ENCODE measurements at regions not wholly inside any gene's neighbourhood (a gene's known extent, or its start where the extent isn't known, plus 50 kb on each side); places are given as distances from the start of the nearest gene placed in this dataset.

- Histone ChIP-seq H2AFZ (ENCODE audit: low read depth, low read length) (no peak overlapping the region), H3K9me3 (ENCODE audit: low read length) (no peaks in the 10 kb centered on the region)
- TF ChIP-seq EZH2 (IDR thresholded peaks at IDR 0.05; ENCODE audit: borderline replicate concordance, insufficient read depth, low read length, poor library complexity, severe bottlenecking) (no peak), TAF1 (IDR thresholded peaks at IDR 0.05; ENCODE audit: low read depth) (no peak), RAD21 (conservative IDR thresholded peaks at IDR 0.05) (no peak), EP300 (conservative IDR thresholded peaks at IDR 0.05; ENCODE audit: poor library complexity, severe bottlenecking) (no peak), POLR2AphosphoS5 (IDR thresholded peaks at IDR 0.05) (no peak), SMC3 (conservative IDR thresholded peaks at IDR 0.05; ENCODE audit: poor library complexity) (no peak), CTCF (IDR thresholded peaks at IDR 0.05; ENCODE audit: poor library complexity, severe bottlenecking) (no peak), MXI1 (conservative IDR thresholded peaks at IDR 0.05; ENCODE audit: poor library complexity, severe bottlenecking) (no peak)
- TF ChIP-seq, protein P1, sequence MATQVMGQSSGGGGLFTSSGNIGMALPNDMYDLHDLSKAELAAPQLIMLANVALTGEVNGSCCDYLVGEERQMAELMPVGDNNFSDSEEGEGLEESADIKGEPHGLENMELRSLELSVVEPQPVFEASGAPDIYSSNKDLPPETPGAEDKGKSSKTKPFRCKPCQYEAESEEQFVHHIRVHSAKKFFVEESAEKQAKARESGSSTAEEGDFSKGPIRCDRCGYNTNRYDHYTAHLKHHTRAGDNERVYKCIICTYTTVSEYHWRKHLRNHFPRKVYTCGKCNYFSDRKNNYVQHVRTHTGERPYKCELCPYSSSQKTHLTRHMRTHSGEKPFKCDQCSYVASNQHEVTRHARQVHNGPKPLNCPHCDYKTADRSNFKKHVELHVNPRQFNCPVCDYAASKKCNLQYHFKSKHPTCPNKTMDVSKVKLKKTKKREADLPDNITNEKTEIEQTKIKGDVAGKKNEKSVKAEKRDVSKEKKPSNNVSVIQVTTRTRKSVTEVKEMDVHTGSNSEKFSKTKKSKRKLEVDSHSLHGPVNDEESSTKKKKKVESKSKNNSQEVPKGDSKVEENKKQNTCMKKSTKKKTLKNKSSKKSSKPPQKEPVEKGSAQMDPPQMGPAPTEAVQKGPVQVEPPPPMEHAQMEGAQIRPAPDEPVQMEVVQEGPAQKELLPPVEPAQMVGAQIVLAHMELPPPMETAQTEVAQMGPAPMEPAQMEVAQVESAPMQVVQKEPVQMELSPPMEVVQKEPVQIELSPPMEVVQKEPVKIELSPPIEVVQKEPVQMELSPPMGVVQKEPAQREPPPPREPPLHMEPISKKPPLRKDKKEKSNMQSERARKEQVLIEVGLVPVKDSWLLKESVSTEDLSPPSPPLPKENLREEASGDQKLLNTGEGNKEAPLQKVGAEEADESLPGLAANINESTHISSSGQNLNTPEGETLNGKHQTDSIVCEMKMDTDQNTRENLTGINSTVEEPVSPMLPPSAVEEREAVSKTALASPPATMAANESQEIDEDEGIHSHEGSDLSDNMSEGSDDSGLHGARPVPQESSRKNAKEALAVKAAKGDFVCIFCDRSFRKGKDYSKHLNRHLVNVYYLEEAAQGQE (IDR thresholded peaks at IDR 0.05; ENCODE audit: borderline replicate concordance) = no peak
Measured at GRCh38 chr7:3230908-3231307, 70.1 kb upstream of the SDK1 start.

GRCh38 chr7:3232228-3232627, 68.8 kb upstream of the SDK1 start:
- H3K4me3 ChIP-seq (ENCODE audit: low read length) = no peak overlapping the region
- H3K27me3 ChIP-seq (ENCODE audit: insufficient read depth, low read depth, low read length) = no peaks in the 10 kb centered on the region
- H3K79me2 ChIP-seq (replicated peaks; ENCODE audit: insufficient read depth, low read length) = no peaks in the 10 kb centered on the region
- H3K9ac ChIP-seq (ENCODE audit: low read length) = no peak overlapping the region
- no peak for TF ChIP-seq EZH2 (IDR thresholded peaks at IDR 0.05; ENCODE audit: borderline replicate concordance, insufficient read depth, low read length, poor library complexity, severe bottlenecking)
- no peak for TF ChIP-seq RAD21 (conservative IDR thresholded peaks at IDR 0.05)
- no peak for TF ChIP-seq MXI1 (conservative IDR thresholded peaks at IDR 0.05; ENCODE audit: poor library complexity, severe bottlenecking)
- TF ChIP-seq POLR2AphosphoS5 (IDR thresholded peaks at IDR 0.05) = no peak
- no peak for TF ChIP-seq TAF1 (IDR thresholded peaks at IDR 0.05; ENCODE audit: low read depth)
- no peak for TF ChIP-seq EP300 (conservative IDR thresholded peaks at IDR 0.05; ENCODE audit: poor library complexity, severe bottlenecking)
- TF ChIP-seq SMC3 (conservative IDR thresholded peaks at IDR 0.05; ENCODE audit: poor library complexity) = no peak
- TF ChIP-seq, protein P1 (IDR thresholded peaks at IDR 0.05; ENCODE audit: borderline replicate concordance) = no peak
- no peak for TF ChIP-seq CTCF (IDR thresholded peaks at IDR 0.05; ENCODE audit: poor library complexity, severe bottlenecking)
- no peak overlapping the region for H3K4me2 ChIP-seq (ENCODE audit: low read length)
- H3K9me3 ChIP-seq (ENCODE audit: low read length) = no peaks in the 10 kb centered on the region
- H2AFZ ChIP-seq (ENCODE audit: low read depth, low read length) = no peak overlapping the region
- H3K9me2 ChIP-seq (ENCODE audit: insufficient read depth, low read length) = no peaks in the 10 kb centered on the region
- no peaks in the 10 kb centered on the region for H3K36me3 ChIP-seq (ENCODE audit: insufficient read depth, low read length)
- H3K27ac ChIP-seq (ENCODE audit: low read length) = no peak overlapping the region
- no peaks in the 10 kb centered on the region for H3F3A ChIP-seq (ENCODE audit: insufficient read depth, low read length, poor library complexity, severe bottlenecking)
- H4K20me1 ChIP-seq (ENCODE audit: insufficient read depth) = no peaks in the 10 kb centered on the region

More at GRCh38 chr7:3230908-3231307, 70.1 kb upstream of the SDK1 start:
- H3F3A ChIP-seq (ENCODE audit: insufficient read depth, low read length, poor library complexity, severe bottlenecking) = no peaks in the 10 kb centered on the region
- no peaks in the 10 kb centered on the region for H3K27me3 ChIP-seq (ENCODE audit: insufficient read depth, low read depth, low read length)
- no peak overlapping the region for H3K4me2 ChIP-seq (ENCODE audit: low read length)
- no peak overlapping the region for H3K4me3 ChIP-seq (ENCODE audit: low read length)
- no peaks in the 10 kb centered on the region for H4K20me1 ChIP-seq (ENCODE audit: insufficient read depth)
- H3K79me2 ChIP-seq (replicated peaks; ENCODE audit: insufficient read depth, low read length) = no peaks in the 10 kb centered on the region
- H3K9me2 ChIP-seq (ENCODE audit: insufficient read depth, low read length) = no peaks in the 10 kb centered on the region
- H3K36me3 ChIP-seq (ENCODE audit: insufficient read depth, low read length) = no peaks in the 10 kb centered on the region
- H3K9ac ChIP-seq (ENCODE audit: low read length) = no peak overlapping the region
- H3K27ac ChIP-seq (ENCODE audit: low read length) = no peak overlapping the region

Data from neural cell (in vitro differentiated cells).